GM18951 (cell line): ENCODE measurements at regions not wholly inside any gene's neighbourhood (a gene's known extent, or its start where the extent isn't known, plus 50 kb on each side); places are given as distances from the start of the nearest gene placed in this dataset.

ENCODE experiments used
- POLR2A ChIP-seq: IDR thresholded peaks from 4 replicates; pipeline ENCODE4 v1.6.1; 2011; ENCODE audit warnings: mild to moderate bottlenecking; ENCODE audit not compliant: insufficient read length, insufficient read depth; ENCODE audit errors: extremely low read depth
- in situ Hi-C: fragments of 300-500 bp; cut with MboI; formaldehyde crosslinking; loops from one replicate; pipeline ENCODE4 v1.12.0; 2022; ENCODE audit warnings: low sequenced_read_pairs, mixed read lengths, inconsistent platforms; ENCODE audit not compliant: unreplicated experiment

DNA sequence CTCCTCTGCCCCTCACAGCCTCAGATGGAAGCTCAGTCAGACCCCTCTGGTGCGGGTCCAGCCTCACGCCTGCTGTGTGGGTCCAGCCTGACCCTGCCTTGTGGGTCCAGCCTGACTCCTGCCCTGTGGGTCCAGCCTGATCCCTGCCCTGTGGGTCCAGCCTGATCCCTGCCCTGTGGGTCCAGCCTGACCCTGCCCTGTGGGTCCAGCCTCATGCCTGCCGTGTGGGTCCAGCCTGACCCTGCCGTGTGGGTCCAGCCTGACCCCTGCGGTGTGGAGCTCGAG lies 445.3 kb downstream of the BRD1 start:
- no peak for TF ChIP-seq POLR2A
- in situ Hi-C loops = no loop called here

DNA sequence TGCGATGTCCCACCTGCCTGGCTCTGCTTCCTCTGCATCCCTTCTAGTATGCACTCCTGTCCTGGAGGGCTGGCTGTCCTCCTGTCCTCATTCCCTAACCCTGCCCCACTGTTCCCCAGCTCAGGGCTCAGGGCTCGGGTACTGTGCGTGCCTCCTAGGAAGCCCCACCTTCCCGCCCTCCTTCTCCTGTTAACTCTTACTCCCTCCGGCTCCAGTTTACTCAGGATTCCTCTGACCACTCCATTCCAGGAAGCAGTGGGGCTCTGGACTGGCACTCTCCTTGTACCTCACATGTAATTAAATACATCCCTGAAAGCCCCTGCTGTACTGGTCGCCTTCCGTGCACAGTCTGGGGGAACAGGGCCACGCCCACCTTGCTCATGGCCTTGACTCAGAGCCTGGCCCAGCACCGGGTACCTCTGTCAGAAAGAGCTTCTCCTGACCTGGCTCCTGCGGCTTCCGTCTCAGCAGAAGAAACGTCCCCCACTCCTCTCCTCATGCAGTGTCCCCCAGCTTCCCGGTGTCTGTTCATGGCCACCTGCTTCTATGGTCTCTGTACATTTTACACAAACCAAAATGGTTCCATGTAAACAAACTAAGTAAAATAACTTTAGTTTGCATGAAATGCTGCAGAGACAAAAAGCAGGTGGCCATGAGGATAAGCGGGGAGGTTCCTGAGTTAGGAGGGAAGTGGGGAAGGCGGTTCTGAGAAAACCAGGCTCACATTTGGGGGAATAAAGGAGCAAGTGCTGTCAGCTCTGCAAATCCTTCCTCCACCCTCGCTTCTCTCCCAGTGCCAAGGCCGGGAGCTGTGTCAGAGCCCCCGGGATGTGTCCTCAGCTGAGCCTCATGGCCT lies 445.9 kb downstream of the BRD1 start:
- no peak for TF ChIP-seq POLR2A
- in situ Hi-C loops = no loop called here

DNA sequence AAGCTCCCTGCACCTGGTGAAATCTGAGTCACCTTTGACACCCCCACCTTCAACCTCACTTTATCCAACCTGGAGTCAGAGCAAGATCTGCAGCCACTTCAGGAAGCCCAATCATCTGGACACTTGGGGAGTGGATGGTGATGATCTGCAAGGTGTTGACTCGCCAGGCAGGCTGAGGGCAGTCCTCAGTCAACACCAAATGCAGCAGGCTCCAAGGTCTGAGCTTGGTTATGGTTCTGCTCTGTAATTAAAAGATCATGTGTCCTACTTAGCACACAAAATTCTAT lies 446.9 kb downstream of the BRD1 start:
- in situ Hi-C loops = no loop called here

DNA sequence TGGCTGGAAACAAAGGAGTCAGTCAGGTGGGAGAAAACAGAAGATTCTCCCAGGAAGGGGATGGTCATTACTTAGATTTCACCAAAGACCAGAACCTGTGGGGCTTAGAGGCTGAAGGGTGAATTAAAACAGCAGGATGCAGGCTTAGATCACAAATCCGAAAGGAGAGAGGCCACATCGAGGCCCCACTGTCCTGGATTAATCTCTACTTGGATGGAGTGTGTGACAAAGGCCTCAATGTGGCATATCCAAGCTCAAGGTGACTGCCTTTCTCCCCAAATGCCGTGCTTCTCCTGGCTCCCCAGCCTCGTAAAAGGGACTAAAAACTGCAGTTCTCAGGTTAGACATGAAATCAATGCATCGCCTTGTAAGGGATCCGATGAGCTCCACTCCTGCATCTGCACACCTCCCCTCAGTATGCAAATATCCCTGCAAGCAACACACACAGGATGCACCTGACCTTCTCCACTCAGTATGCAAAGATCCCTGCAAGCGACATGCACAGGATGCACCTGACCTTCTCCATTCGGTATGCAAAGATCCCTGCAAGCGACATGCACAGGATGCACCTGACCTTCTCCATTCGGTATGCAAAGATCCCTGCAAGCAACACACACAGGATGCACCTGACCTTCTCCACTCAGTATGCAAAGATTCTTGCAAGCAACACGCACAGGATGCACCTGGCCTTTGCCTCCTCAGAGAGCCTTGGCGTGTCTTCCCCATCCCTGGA lies 447.4 kb downstream of the BRD1 start:
- in situ Hi-C loops = no loop called here

More for the DNA sequence above, 446.9 kb downstream of the BRD1 start:
- TF ChIP-seq POLR2A = no peak

DNA sequence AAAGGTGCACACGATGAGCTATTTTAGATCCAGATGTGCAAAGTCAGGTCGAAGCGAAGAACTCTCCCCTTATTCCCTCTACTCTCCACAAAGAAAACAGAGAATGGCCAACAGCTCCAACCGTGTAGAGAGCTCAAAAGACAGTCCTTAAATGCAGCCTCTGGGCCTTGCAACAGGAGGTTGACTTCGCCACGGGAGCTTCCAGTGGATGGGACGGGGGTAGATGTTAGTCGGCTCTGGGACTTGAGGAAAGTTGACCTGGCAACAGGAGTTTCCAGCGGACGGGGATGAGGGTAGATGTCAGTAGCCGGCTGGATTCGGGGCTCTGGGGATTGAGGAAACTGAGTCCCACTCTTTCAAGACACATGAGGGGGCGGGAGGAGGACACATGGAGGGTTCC lies 450.4 kb downstream of the BRD1 start:
- in situ Hi-C loops = no loop called here
- no peak for TF ChIP-seq POLR2A

More for the DNA sequence above, 447.4 kb downstream of the BRD1 start:
- no peak for TF ChIP-seq POLR2A

DNA sequence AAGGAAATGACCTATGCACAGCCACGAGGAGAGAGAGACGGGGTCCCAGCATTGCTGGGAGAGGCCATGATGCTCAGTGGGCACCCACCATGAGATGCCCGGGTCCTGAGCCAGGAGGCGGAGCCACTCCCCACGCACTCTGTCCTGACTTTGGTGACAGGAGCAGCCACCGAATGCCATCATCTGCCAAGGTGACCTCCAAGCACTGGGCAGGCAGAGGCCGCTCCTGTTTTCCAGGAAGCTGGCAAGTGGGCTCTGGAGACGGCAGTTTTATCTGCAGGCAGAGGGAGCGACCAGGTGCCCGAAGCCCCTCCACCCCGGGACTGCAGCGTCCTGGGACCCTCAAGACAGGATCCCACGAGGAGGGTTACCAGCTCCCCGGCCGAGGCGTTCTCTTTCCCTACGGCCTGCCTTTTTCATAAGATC lies 453.9 kb downstream of the BRD1 start:
- no peak for TF ChIP-seq POLR2A
- in situ Hi-C loops = no loop called here

DNA sequence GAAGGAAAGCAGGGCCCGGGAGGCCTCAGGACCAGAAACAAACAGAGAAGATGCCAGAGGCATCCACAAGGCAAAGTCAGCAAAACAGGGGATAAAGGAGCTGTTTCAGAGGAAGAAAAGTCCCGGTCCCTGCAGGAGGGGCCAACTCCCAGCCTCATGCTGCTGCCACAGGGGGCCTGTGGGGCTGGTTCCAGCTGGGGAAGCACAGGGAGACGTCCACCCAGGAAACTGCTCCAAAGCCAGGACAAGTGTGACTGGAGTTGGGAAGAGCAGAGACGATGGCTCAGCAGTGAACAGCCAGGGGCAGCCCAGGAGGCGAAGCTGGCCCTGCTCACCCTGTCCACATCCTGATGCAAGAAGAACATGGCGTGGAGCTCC lies 454.4 kb downstream of the BRD1 start:
- no peak for TF ChIP-seq POLR2A
- in situ Hi-C loops = no loop called here

DNA sequence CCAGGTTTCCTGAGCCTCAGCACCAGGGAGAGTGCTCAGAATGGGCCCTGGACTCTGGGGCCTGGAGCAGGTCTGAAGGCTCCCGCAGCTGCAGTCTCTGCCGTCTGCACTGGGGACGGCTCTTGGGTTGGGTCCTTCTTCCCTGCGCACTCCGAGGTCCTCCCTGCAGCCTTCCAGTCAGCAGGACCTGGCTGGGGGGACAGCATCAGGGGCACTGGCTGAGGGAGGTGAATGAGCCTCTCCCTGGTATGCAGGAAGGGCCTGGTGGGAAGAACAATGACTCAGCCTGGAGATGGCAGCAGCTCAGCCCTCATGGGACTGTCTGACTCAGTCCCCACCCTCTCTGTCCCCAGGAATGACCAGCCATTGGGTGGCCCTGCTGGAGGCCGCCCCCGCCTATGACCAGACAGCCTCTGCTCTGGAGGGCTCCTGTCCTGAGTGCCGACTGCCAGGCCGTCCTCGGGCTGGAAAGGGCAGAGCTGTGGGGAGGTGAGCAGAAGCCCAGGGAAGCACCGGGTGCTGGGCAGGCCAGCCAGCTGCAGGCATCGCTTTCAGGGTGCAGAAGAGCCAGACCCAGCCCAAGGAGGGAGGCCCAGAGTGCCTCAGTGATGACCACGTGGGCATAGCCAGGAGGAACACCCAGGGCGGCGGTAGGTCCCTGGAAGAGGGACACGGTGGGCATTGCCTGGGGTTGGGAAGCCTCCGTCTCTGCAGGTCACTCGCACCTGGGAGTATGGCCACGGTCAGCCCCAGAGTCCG lies 455.0 kb downstream of the BRD1 start:
- in situ Hi-C loops = no loop called here
- no peak for TF ChIP-seq POLR2A

DNA sequence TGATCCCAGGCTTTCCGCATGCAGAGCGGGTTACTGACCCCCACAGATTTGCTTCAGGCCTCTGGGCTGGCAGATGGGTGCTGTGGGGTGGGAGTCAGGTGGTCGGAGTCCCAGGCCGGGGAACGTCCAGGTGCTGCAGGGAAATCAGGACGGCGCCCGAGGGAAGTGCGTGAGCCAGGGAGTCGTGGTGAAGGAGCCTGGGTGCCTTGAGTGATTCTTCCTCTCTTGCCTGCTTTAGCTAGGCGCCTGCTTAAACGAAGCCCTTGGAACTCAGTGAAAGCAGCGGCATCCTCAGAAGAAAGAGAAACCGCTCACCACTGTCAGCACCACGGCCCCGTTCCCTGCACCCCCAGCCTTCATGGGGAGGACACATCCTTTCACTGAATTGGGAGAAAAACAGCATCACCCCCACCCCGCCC lies 455.6 kb downstream of the BRD1 start:
- in situ Hi-C loops = no loop called here
- TF ChIP-seq POLR2A = no peak

DNA sequence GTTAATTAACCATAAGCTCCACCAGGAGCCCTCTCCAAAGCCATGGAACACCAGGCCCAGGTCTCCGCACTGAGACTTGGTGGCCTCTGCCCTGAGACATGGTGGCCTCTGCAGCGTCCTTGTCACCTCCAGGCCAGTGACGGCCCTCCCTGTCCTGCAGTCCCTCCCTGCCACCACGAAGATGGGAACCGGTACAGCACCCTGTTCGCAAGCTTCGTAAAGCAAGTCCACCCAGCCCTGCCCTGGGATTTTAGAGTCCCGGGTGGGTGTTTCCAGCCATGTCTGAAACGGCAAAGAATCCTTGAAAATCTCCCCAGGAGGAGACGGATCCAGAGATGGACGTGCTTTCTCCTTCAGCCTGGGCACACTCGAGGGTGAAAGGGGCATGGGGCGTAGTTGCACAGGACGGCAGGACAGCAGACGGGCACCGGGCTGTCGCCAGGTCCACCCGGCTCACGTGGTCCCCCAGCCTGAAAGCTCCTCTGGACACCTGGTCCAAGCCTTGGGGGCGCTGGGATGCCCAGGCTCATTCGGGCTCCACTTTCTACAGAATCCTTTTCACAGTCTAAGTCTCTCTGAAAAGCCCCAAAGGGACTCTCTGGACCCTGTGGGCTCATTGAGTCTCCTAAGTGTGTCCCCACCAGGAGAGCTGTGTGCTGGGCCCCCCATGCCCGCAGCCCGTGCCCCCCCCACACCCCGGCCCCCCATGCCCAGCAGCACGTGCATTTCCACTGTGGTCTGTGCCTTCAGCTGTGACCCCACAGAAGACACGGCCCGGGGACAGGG lies 456.2 kb downstream of the BRD1 start:
- TF ChIP-seq POLR2A = no peak
- in situ Hi-C loops = no loop called here

DNA sequence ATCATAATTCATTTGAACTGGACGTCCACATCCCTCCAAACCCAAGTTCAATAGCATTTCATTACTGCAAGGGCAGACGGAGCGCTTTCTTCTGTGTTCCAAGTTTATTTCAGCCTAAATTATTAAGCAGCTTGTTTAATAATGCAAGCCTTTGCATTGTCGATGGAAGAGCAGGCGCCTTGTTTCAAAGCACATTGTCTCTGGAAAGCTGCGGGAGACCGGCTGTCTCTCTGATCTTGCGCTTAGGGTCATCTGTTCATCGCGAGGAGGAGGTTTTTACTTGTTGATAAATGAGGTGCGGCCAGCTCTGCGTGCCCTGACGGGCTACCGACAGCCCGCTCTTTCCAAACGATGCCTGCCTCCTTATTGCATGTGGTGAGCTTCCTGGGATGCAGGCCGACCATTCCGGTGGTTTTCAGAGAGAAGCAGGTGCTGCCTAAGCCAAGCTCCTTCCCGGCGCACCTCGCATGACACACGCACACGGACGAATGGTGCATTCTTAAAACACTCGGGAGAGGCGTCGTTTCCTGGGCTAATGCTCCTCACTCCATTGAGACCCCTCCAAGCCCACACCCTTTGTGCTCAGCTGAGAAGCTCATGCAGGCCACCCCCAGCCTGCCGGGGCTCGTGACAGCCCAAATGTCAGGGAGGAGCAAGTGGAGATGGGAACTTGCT lies 456.9 kb downstream of the BRD1 start:
- TF ChIP-seq POLR2A = no peak
- in situ Hi-C loops = no loop called here
